ENCODE measurements at regions not wholly inside any gene's neighbourhood (a gene's known extent, or its start where the extent isn't known, plus 50 kb on each side); places are given as distances from the start of the nearest gene placed in this dataset.
"Not testable (repeated sequence)": the region's sequence is repeated elsewhere in the genome, so short reads cannot be mapped to it uniquely, and the experiment has no call there.

GRCh38 chr11:13782390-13783075 lies 114.1 kb downstream of the FAR1 start:
- DNase-seq, result no peak

GRCh38 chr11:13784441-13784840 lies 116.0 kb downstream of the FAR1 start:
- DNase-seq, result no peak

GRCh38 chr11:13784855-13785254 lies 116.4 kb downstream of the FAR1 start:
- no peak for DNase-seq

GRCh38 chr11:13786688-13787087 lies 118.2 kb downstream of the FAR1 start:
- DNase-seq, result no peak

- not testable (repeated sequence) for DNase-seq
Observed at GRCh38 chr11:13797616-13798015, 129.1 kb downstream of the FAR1 start.

GRCh38 chr11:13800901-13801300 lies 132.4 kb downstream of the FAR1 start:
- no peak for DNase-seq

GRCh38 chr11:13818325-13818724 lies 144.2 kb upstream of the SPON1 start:
- DNase-seq, result no peak

GRCh38 chr11:13826505-13827278 lies 135.8 kb upstream of the SPON1 start:
- no peak for DNase-seq

GRCh38 chr11:13831696-13832095 lies 130.8 kb upstream of the SPON1 start:
- no peak for DNase-seq

- DNase-seq, result no peak
Observed at GRCh38 chr11:13834463-13834862, 128.1 kb upstream of the SPON1 start.

GRCh38 chr11:13836666-13837065 lies 125.9 kb upstream of the SPON1 start:
- DNase-seq, result no peak

- no peak for DNase-seq
Observed at GRCh38 chr11:13837286-13837685, 125.2 kb upstream of the SPON1 start.

GRCh38 chr11:13841393-13841792 lies 121.1 kb upstream of the SPON1 start:
- DNase-seq, result no peak

GRCh38 chr11:13848031-13848430 lies 114.5 kb upstream of the SPON1 start:
- DNase-seq, result no peak

GRCh38 chr11:13850231-13851005 lies 112.1 kb upstream of the SPON1 start:
- no peak for DNase-seq

GRCh38 chr11:13851691-13852090 lies 110.8 kb upstream of the SPON1 start:
- no peak for DNase-seq

GRCh38 chr11:13852481-13852880 lies 110.0 kb upstream of the SPON1 start:
- no peak for DNase-seq

GRCh38 chr11:13857828-13858227 lies 104.7 kb upstream of the SPON1 start:
- no peak for DNase-seq

- DNase-seq, result peak; percentile 38
Observed at GRCh38 chr11:13859892-13860291, 102.6 kb upstream of the SPON1 start.

GRCh38 chr11:13861411-13861810 lies 101.1 kb upstream of the SPON1 start:
- DNase-seq, result no peak

- no peak for DNase-seq
Observed at GRCh38 chr11:13862845-13863392, 99.6 kb upstream of the SPON1 start.

- no peak for DNase-seq
Observed at GRCh38 chr11:13868710-13869397, 93.7 kb upstream of the SPON1 start.

GRCh38 chr11:13869398-13869886 lies 93.1 kb upstream of the SPON1 start:
- DNase-seq, result no peak

Measured in midbrain (tissue), 1 donor.